Suprapubic skin (tissue), 3 donors: ENCODE measurements at regions not wholly inside any gene's neighbourhood (a gene's known extent, or its start where the extent isn't known, plus 50 kb on each side); places are given as distances from the start of the nearest gene placed in this dataset.

Source experiments
- POLR2A ChIP-seq, 2 donors: fragments of 450-650 bp; IDR thresholded peaks; one replicate each; pipeline ENCODE4 v1.6.1; 2017; ENCODE audit warnings: antibody characterized with exemption in 2 of 2, mild to moderate bottlenecking in 2 of 2, moderate library complexity in 2 of 2
- TF ChIP-seq, protein P1 (sequence below), 2 donors: fragments of 200-600 bp in 1 of 2; fragments of 450-650 bp in 1 of 2; sonication (generic) in 1 of 2; IDR thresholded peaks; one replicate each; pipeline ENCODE4 v1.5.1; 2016 to 2019; ENCODE audit warnings: antibody characterized with exemption in 2 of 2, mild to moderate bottlenecking in 1 of 2, moderate library complexity in 1 of 2

DNA sequence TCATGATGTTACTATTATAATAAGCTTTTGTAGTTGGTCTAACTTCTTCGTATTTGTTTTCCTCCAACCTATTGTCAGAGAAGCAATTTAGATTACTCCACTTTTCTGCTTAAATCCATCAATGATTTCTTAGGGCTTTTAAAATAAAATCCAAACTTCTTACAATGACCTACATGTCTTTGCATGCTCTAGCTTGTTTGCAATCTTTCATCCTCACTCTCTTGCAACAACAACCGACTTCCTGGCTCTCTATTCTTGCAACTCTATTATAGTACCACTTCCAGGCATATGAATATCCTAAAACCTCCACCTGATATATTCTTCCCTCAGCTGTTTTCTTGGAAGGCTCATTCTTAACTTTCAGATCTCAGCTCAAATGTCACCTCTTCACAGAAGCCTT lies 1288.7 kb downstream of the PLA2G4A start:
- TF ChIP-seq, protein P1, sequence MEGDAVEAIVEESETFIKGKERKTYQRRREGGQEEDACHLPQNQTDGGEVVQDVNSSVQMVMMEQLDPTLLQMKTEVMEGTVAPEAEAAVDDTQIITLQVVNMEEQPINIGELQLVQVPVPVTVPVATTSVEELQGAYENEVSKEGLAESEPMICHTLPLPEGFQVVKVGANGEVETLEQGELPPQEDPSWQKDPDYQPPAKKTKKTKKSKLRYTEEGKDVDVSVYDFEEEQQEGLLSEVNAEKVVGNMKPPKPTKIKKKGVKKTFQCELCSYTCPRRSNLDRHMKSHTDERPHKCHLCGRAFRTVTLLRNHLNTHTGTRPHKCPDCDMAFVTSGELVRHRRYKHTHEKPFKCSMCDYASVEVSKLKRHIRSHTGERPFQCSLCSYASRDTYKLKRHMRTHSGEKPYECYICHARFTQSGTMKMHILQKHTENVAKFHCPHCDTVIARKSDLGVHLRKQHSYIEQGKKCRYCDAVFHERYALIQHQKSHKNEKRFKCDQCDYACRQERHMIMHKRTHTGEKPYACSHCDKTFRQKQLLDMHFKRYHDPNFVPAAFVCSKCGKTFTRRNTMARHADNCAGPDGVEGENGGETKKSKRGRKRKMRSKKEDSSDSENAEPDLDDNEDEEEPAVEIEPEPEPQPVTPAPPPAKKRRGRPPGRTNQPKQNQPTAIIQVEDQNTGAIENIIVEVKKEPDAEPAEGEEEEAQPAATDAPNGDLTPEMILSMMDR (IDR thresholded peaks at IDR 0.05) = no peak
- TF ChIP-seq POLR2A (IDR thresholded peaks at IDR 0.05) = no peak
